ENCODE measurements at regions not wholly inside any gene's neighbourhood (a gene's known extent, or its start where the extent isn't known, plus 50 kb on each side); places are given as distances from the start of the nearest gene placed in this dataset.

DNA sequence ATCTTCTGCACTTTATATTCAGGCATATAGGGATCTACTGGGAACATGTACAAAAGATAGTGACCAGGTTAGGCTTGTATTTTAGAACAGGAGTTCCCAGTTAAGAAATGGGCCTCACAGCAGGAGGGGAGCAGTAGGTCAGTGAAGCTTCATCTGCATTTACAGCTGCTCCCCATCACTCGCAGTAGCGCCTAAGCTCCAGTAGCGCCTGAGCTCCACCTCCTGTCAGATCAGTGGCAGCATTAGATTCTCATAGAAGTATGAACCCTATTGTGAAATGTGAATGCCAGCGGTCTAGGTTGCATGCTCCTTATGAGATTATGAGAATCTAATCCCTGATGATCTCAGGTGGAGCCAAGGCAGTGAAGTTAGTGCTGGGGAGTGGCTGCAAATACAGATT, 224.4 kb upstream of the CYRIA start:
- DNase-seq (ENCODE audit: low spot score), result no peak

DNA sequence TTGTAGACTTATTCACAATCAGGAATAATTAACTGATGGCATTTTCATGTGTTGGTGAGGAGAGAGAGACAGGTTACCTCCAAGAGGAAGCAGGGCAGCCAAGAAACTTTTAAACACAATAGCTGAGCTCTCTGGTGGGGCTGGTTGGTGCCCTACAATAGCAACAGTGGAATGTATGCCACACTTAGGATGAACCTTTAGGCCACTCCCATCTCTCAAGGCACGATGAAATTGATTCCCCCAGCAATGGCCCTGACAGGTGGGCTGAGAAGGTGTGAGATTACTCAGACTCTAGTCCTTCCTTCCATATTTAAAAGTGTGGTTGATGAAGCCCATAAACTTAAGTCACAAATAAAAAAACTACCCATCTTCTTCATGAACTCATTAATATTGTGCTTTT, 219.4 kb upstream of the CYRIA start:
- no peak for DNase-seq (ENCODE audit: low spot score)

DNA sequence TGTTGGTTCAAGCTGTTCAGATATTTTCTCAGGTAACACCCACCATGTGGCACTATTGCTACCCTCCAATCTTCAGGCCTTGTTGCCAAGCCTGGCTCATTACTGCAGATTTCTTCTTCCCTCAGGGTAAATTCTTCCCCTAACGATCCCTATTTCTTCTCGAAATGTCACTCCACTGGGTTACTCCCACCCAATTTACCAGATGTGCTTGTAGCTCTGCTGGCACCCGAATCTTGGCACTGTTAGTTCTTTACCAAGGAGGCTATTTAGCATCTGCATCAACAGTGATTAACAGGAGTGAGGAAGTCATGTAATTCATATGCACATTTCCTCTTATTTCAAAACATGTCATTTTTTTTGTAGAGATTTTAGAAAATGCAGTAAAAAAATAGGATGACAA, 217.1 kb upstream of the CYRIA start:
- DNase-seq (ENCODE audit: low spot score), result no peak

DNA sequence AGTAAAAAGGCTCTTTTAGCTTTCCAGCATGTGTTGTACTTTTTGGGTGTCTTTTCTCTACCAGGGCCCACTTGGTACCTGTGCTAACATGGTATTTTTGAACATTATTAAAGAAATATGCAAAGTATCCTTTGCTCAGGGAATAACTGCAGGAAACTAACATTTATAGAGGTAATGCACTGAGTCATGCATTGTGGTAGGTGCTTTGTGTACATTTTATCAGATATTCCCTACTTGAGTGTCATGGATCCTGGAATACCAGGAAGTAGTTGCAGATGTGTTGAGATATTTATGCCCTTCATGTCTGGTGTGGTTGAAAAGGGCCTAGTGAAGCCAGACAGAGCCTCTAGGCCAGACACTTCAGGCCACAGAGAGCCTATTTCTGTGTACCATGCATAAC, 215.5 kb upstream of the CYRIA start:
- DNase-seq (ENCODE audit: low spot score), result no peak

DNA sequence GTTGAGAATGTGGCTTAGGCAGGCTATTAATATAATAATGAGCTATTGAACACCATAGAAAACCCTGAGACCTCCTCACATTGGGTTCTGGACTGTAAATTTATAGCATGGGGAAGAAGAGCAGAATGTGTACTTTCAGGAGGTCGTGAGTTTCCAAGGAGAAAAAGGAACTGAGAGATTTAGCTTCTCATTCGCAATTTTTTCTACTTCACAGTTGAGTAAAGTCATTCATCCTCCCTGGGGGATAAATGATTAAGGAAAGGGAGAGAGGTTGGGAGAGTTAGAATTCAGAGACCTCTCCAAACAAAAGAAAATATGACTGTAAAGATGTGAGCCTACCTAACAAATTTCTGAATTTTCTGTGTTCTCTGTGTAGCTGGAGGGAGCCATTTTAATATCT, 205.8 kb upstream of the CYRIA start:
- no peak for DNase-seq (ENCODE audit: low spot score)

DNA sequence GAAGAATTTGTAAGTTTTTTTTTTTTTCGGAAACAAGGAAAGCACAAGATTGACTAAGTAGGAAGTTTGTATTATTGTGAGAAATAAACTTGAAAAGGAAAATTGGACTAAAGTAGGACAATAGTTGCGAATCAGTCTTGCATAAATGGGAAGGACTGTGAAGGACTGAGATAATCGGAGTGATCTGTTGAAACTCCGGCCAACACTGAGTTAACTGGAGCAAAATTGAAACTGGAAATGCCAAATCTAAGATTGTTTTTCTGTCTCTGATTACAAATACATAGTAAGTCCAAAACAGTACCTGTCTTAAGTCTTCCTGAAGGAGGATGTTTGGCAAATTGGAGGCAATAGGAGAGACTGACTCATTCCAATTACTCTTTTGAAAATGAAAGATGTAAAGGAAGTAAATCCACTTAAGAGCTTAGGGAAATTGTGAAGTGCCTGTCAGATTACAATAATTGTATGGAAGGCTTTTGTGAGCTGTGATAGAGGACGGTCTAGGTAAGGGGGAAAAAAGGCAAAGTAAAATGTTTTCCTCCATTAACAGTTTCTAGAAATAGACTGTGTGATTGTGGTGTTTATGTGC, 204.9 kb upstream of the CYRIA start:
- no peak for DNase-seq (ENCODE audit: low spot score)

DNA sequence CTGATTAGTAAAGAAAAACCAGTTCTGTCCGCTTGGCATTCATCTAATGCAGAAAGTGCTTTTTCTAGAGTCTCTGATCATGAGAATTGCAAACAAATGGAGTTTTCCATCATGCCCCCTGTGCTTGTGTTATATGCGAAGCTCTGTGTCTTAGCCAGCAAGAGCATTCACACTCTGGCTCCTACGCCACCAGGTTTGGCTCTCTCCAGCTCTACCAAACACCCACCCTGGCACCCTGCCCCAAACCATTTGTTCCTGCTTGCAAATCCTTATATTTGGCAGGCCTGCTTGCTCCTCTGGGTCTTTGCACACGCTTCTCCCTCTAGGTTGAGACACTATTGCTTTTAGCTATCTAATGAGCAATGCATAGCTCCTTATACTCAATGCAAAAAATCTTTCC, 204.1 kb upstream of the CYRIA start:
- no peak for DNase-seq (ENCODE audit: low spot score)

DNA sequence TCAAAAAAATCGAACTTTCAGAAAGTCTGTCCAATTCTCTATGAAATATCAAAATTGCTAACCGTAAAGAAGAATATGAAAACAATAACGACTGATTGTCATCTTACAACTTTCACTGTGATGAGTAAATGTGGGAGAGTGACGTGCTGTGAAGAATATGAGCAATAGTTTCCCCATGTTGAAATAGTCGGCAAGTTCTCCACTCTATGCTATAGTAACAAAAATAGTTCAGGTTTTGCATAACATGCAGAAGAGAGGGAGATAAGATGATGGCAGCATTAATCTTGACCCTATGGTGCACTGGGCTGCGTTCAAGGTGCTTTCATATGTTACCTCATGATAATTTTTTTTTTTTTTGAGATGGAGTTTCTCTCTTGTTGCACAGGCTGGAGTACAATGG, 196.8 kb upstream of the CYRIA start:
- DNase-seq (ENCODE audit: low spot score), result no peak

DNA sequence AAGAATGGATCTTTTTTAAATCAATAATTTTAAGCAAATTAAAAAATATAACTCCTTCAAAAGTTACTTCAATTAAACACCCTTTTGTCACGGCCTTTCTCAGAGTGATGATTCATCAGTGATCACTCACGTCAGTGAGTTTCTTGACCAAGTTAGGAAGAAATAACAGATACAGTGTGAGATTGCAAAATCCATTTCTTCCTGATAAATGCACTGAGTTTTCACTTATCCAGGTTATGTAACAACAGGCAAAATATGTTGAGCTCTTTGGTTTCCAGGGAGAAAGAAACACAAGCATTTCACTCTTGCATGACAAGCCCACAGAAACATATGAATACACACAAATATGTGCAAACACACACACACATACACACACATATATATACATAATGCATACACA, 195.9 kb upstream of the CYRIA start:
- DNase-seq (ENCODE audit: low spot score), result no peak

DNA sequence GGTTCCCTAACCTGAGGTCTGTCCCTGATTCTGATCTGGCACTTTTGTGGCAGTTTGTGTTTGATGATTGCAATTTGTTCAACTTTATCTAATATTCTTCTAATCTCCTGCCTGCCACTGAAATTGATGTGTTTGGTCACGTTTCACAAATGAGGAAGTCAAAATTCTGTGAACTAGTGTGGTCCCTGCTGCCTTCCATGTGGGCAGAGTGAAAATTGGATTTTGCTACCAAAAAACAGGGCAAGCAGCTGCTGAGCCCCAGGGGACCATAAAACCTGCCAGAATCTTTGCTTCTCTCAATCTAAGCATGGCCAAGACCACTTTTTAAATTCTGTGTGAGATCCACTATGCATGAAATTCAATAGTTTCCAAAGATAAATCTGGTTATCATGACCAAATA, 195.5 kb upstream of the CYRIA start:
- DNase-seq (ENCODE audit: low spot score), result no peak

DNA sequence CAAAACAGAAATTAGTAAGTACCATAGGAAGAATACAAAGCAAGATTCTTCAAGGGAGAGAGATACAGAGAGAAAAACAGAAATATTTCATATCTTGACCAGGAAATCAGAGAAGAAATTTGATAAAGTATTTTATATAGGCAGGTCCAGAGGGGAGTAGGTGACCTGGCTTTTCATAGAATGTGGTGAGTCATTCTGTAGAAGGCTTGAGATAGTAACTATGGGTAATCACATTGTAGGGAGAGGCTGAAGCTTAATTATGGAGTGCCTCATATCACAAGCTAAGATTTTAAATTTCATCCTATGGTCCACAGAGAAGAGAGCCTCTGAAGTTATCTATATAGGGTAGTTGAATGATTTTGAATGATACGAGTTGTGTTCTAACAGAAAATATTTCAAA, 195.0 kb upstream of the CYRIA start:
- no peak for DNase-seq (ENCODE audit: low spot score)

DNA sequence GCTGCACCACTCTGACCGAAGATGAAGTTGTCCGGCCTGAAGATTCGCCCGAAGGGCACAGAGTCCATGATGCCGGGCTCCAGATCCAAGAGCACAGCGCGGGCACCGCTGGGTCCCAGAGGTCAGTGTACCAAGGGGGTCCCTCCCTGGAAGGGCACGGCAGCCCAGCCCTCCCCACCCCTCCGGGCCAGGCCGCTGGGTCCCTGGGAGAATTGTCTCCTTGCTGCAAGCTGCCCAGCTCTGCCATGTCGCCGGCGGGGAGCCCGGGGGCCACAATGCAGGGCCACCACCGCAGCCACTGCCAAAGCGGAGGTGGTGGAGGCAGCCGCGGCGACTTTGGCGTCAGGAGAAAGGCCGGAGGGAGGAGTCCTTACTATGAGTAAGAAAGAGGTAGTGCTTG, 189.5 kb upstream of the CYRIA start:
- no peak for DNase-seq (ENCODE audit: low spot score)

DNA sequence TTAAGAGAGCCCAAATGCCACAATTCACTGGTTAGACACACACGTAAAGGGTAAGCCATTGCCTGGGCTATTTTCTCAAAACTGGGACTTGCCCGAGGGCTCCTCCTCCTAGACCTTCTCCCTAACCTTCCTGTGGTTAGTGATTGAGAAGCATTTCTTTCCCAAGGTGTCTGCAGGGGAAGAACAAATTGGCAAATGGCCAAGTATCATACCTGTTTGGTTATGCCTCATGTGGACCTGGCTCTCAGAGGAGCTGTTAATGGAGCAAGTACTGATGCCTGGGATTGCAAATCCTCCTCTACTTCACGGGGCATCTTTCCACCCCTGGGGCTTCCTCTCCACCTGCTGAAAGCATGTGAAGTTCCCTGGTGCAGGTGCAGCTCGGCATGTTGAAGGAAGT, 187.5 kb upstream of the CYRIA start:
- DNase-seq (ENCODE audit: low spot score), result no peak

DNA sequence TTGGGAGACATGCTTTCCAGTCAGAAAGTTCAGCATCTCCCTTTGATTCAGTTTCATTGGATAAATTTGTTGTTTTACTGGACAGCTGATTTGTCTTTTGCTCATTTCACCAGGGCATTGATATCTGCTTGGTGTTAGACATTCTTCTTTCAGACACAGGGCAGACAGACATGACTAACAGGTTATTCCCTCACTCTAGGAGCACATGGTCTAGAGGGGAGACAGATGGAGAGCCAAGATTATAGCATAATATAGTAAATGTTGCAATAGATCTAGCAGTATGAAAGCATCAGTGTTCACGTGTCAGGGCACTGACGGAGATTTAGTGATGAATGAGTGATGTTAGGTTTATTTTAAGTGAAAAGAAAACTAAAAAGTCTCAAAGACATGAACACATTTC, 187.0 kb upstream of the CYRIA start:
- no peak for DNase-seq (ENCODE audit: low spot score)

DNA sequence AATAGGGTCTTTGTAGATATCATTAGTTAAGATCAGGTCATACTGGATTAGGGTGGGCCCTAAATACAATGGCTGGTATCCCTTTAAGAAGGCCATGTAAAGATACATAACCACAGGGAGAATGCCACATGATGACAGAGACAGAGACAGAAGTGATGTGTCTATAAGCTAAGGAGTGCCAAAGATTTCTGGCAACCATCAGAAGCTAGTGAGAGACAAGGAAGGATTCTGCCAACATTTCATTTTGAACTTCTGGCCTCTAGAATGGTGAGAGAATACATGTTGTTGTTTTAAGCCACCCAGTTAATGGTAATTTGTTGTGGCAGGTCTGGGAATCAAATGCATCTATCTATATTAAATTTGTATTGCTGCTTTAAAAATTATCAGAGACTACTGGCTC, 185.5 kb upstream of the CYRIA start:
- no peak for DNase-seq (ENCODE audit: low spot score)

DNA sequence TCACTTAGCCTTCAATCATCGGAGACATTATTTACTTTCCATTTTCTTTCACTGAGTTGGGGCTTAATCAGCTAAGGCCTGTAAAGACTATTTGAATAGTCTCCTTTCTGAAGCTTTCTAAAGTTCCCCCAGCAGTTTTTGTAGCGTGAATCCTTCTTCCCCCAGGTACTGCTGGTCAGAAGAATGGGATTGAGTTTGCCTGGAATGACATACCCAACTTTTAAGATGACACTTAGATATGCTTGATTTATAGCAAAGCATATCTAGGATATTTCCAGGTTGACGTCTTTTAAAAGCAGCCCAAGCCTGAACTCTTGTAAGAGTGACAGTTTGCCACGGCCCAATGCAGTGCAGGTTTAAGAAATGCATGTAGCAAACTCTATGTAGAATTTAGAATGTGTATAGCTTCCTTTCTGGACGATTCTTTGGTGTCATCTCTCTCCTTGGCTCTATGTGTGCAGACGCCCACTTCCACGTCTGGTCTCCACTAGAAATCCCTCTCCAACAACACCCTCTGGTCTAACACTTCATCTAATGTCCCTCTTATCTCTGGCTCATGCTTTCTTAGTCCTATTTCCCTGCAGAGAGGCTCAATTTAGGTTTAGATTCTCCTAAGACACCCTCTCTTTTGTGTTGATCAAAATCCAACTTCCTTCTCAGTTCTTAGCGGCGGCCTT, 175.0 kb upstream of the CYRIA start:
- no peak for DNase-seq (ENCODE audit: low spot score)

DNA sequence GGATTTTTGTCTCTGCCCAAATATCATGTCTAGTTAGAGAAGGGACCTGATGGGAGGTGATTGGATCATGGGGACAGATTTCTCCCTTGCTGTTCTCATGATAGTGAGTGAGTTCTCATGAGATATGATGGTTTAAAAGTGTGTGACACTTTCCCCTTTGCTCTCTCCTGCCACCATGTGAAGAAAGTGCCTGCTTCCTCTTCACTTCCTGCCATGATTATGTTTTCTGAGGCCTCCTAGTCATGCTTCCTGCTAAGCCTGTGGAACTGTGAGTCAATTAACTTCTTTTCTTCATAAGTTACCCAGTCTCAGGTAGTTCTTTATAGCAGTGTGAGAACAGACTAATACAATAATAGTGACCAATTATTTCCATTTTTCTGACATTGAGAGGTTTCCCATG, 167.3 kb upstream of the CYRIA start:
- no peak for DNase-seq (ENCODE audit: low spot score)

DNA sequence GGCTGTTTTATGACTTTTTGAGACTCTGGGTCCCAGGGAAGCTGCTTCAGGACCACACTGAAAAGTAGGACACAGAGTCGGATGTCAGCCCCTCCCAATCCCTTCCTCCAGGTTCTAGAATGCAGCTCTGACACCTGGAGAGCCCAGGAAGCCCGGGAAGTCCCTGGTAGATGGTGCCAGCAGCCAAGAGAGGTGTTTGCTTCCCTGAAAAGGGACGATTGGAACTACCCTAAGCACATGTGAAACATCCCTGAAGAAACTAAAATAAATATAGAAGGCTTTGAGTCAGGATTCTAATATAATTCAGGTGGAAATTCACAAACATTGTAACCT, 163.2 kb upstream of the CYRIA start:
- DNase-seq (ENCODE audit: low spot score), result no peak

DNA sequence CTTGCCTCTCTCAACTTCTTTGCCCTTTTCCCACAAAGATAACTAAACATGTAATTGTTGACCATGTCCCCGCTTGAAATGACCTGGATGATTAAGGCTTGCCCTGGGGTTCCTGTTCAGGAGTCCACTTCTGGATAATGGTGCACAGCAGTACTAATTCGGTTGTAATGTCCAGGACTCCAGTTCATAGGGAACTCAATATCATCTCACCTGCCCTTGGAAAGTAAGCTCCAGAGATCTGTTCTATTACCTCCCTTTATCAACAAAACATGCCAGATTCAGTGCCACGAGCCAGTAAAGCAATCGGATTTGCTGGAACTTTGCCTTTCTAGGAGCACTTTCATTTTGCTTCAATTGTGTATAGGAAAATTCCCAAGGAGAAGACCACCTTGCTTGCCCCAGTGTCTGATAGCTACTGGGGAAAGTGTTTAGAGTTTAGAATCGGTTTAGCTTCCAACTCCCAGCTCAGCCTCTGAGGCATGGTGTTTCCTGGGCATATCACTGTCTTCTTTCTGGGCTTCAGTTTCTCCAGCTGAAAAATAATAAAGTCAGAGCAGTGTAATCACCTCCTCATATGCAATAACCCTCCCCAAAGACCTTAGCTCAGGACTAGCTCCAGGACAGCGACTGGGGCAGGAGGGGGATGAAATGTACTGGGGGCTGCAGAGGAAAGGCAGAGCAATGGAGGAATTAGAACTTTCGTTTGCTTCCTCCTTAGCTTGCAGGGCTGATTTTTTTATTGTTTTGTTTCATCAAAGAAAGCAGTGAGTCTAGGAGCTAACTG, 162.6 kb upstream of the CYRIA start:
- DNase-seq (ENCODE audit: low spot score), result no peak

DNA sequence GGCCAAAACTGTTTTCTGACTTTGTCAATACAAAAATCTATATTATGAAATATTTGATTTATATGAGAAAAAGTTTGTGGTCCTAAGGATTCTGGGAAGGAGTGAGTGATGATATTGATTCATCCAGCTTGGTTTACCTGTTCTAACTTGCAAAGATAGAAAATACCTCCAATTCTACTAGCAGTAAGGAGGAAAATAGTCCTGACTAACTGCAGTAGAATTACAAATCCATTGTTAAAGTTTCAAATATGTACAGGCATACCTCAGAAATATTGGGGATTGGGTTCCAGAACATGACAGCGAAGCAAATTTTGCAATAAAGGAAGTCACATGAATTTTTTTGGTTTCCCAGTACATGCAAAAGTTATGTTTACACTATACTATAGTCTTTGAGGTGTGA, 158.8 kb upstream of the CYRIA start:
- no peak for DNase-seq (ENCODE audit: low spot score)

DNA sequence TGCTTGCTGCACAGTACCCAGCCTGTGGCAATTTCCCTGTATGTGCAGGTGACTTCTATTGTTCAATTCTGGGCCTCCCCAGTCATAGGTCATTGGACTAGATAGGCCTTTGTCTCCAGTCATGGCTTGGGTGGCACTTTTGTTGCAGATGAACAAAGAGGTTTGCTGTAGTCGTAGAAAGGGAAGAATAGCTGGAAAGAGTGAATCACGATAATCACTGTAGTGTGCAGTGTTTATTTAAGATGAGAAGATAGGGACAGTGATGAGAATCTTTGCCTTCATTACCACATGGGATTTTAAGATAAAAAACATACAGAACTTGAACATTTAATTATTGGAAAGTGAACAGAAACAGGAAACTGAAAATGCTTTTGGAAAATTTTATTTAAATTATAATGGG, 156.1 kb upstream of the CYRIA start:
- DNase-seq (ENCODE audit: low spot score), result no peak

DNA sequence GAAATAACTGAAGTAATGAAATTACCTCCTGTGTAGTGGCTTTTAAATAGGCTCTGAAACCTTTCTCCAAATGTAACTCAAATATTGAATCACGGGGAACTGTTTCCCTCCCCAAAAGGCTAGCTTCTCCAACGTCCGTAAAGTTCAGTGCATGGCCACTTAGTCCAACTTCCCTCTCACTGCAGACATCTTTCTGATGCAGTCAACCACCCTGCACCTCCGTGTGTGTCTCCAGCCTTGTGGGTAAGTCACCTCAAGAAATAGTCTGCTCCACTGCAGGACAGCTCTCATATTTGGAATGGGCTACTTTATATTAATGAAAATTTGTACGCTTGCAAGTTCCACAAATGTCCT, 152.5 kb upstream of the CYRIA start:
- DNase-seq (ENCODE audit: low spot score), result no peak

DNA sequence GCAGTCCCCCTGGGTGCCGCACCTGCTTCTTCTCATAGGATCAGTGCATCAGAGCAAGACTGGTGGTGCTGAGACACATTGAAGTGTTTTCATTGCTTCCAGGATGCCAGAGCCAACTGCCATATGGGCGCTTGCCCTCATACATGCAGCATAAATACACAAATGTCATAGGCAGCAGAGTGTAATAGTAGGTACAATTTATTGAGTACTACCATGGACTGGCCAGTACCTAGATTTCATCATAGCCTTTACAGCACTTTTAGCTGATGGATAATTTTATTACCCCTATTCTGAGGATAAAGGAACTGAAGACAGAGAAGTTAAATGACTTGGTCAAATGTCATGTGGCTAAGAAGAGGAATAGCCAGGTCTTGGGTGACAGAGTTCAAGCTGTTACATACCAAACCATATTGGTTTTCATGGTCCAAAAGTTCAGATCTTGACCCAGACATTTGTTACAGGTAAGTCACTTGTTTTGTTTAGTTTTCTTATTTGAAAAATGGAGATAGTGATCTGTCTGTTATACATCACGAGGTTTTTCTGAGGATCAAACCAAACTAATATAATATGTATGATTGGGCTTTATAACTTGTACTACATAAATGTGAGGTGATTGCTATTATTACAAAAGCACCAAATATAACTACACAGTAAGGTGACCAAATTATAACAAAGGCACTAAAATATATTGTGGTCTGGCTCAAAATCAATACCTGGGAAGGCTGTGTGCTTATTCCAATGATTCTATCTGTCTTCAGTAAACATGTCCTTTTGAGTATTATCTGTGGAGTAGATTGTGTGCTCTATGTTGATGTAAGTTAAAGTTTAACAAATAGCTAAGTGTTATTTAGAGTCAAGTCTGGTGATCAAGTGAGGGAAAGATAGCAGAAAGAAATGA, 151.9 kb upstream of the CYRIA start:
- DNase-seq (ENCODE audit: low spot score), result no peak

All from CD4-positive, alpha-beta T cell treated with Interleukin-15 for 4 hours (primary cell).